Esophagus squamous epithelium (tissue), 5 donors: ENCODE measurements at regions not wholly inside any gene's neighbourhood (a gene's known extent, or its start where the extent isn't known, plus 50 kb on each side); places are given as distances from the start of the nearest gene placed in this dataset.

ENCODE experiments used
- DNase-seq: peaks from one replicate; lab custom pipeline; 2025; lab: John Stamatoyannopoulos, UW
- H3K27ac ChIP-seq, 4 donors: fragments of 200-600 bp; sonication (generic); one replicate each; pipeline ENCODE4 v1.5.1; 2016 to 2019; ENCODE audit warnings: mild to moderate bottlenecking in 1 of 4
- H3K27me3 ChIP-seq, 4 donors: fragments of 200-600 bp; sonication (generic); 1 replicate in 3 of 4; 2 replicates in 1 of 4; pipeline versions ENCODE4 v1.5.1 to v1.6.0; 2017 to 2021; ENCODE audit warnings: antibody characterized with exemption in 1 of 4
- H3K36me3 ChIP-seq, 3 donors: fragments of 200-600 bp; sonication (generic); one replicate each; pipeline ENCODE4 v1.5.1; 2016 to 2019
- H3K4me1 ChIP-seq, 3 donors: fragments of 200-600 bp; sonication (generic); one replicate each; pipeline ENCODE4 v1.5.1; 2017 to 2019
- H3K4me3 ChIP-seq, 4 donors: fragments of 200-600 bp; sonication (generic); 1 replicate in 3 of 4; 2 replicates in 1 of 4; pipeline ENCODE4 v1.5.1; 2016 to 2019; ENCODE audit warnings: mild to moderate bottlenecking in 2 of 4, moderate library complexity in 1 of 4
- H3K9me3 ChIP-seq, 3 donors: fragments of 200-600 bp; sonication (generic); one replicate each; pipeline ENCODE4 v1.5.1; 2016 to 2019
- CTCF ChIP-seq, 6 experiments: fragments of 450-650 bp in 4 of 6; fragments of 200-600 bp in 2 of 6; sonication (generic) in 2 of 6; IDR thresholded peaks; one replicate each; pipeline ENCODE4 v1.5.1; 2016 to 2019; ENCODE audit warnings: antibody characterized with exemption in 6 of 6, mild to moderate bottlenecking in 4 of 6, moderate library complexity in 4 of 6
- POLR2A ChIP-seq, 4 donors: fragments of 450-650 bp; IDR thresholded peaks; one replicate each; pipeline ENCODE4 v1.6.1; 2017; ENCODE audit warnings: antibody characterized with exemption in 4 of 4, mild to moderate bottlenecking in 4 of 4, moderate library complexity in 3 of 4
- WGBS, 2 donors: methylation state at CpG; one replicate each; pipeline ENCODE4 v1.1.5; 2018; 5-methylcytosine and 5-hydroxymethylcytosine counted together
- intact Hi-C: fragments of 100-400 bp; cut with DNase I; formaldehyde crosslinking; loops from one replicate; pipeline ENCODE4 v1.15.0; 2022
- donor health status: DM: yes; HTN: yes; CAD: no.

GRCh38 chr6:17013701-17014100 lies 88.1 kb upstream of the STMND1 start:
- H3K9me3 ChIP-seq: no peaks in the 10 kb centered on the region
- no peak for DNase-seq

GRCh38 chr6:17012421-17013225 lies 89.2 kb upstream of the STMND1 start:
- Histone ChIP-seq H3K36me3 (no peaks in the 10 kb centered on the region), H3K27ac (peak overlapping the region; percentile 23 to 75 (median 72)), H3K4me3 (peak overlapping the region in 1 of 4 donors; percentile 14), H3K27me3 (no peaks in the 10 kb centered on the region), H3K4me1 (peaks cover 0 to 9% (median 0%) of the 10 kb centered on the region in 3 donors), H3K9me3 (peaks cover 0 to 3% (median 0%) of the 10 kb centered on the region in 3 donors)
- intact Hi-C loops: no loop called here
- DNase-seq: no peak
- WGBS, 2 donors: 59 to 64% methylated on average over 12 of the region's 12 CpGs
- no peak for TF ChIP-seq CTCF (IDR thresholded peaks at IDR 0.05)
- no peak for TF ChIP-seq POLR2A (IDR thresholded peaks at IDR 0.05)

More at GRCh38 chr6:17013701-17014100, 88.1 kb upstream of the STMND1 start:
- no peaks in the 10 kb centered on the region for H3K27me3 ChIP-seq
- WGBS, 2 donors: 65 to 82% methylated on average over 4 of the region's 4 CpGs
- peak overlapping the region in 2 of 4 donors; percentile 71 to 75 for H3K27ac ChIP-seq
- no peak overlapping the region for H3K4me3 ChIP-seq
- no peak for TF ChIP-seq CTCF (IDR thresholded peaks at IDR 0.05)
- no peak for TF ChIP-seq POLR2A (IDR thresholded peaks at IDR 0.05)
- no peaks in the 10 kb centered on the region for H3K36me3 ChIP-seq
- intact Hi-C loops: no loop called here
- peaks cover 0 to 9% (median 0%) of the 10 kb centered on the region in 3 donors for H3K4me1 ChIP-seq

DNA sequence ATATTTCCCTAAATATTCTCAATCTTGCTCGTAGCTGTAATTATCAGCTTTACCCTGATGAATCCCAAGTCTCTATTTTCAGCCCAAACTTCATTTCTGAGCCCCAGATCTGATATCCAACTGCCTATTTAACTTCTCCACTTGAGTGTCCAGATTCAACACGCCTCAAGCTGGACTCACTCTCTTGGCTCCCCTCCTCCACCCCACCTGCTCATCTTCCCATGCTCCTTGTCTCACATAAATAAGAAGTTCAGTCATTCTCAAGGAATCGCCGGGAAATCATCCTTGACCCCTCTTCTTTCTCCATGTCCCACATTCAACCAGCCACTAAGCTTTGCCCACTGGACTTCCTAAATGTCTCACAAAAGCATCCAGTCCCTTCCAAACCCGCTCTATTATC lies 89.9 kb upstream of the STMND1 start:
- WGBS, 2 donors: 82 to 85% methylated on average over 5 of the region's 5 CpGs
- Histone ChIP-seq H3K4me3 (no peak overlapping the region), H3K36me3 (no peaks in the 10 kb centered on the region), H3K27ac (peak overlapping the region in 3 of 4 donors; percentile 53 to 69 (median 59)), H3K27me3 (no peaks in the 10 kb centered on the region), H3K9me3 (peaks cover 0 to 3% (median 0%) of the 10 kb centered on the region in 3 donors), H3K4me1 (peaks cover 0 to 9% (median 0%) of the 10 kb centered on the region in 3 donors)
- no peak for TF ChIP-seq POLR2A (IDR thresholded peaks at IDR 0.05)
- no peak for TF ChIP-seq CTCF (IDR thresholded peaks at IDR 0.05)
- no peak for DNase-seq
- intact Hi-C loops: no loop called here

GRCh38 chr6:17007749-17008148 lies 94.1 kb upstream of the STMND1 start:
- 93 to 99% methylated on average over 4 of the region's 4 CpGs for WGBS, 2 donors
- no peak for DNase-seq
- H3K27ac ChIP-seq: no peak overlapping the region
- intact Hi-C loops: no loop called here
- H3K4me3 ChIP-seq: no peak overlapping the region
- no peaks in the 10 kb centered on the region for H3K4me1 ChIP-seq
- H3K9me3 ChIP-seq: peaks cover 0 to 3% (median 0%) of the 10 kb centered on the region in 3 donors
- no peak for TF ChIP-seq POLR2A (IDR thresholded peaks at IDR 0.05)
- TF ChIP-seq CTCF (IDR thresholded peaks at IDR 0.05): no peak
- no peaks in the 10 kb centered on the region for H3K27me3 ChIP-seq
- no peaks in the 10 kb centered on the region for H3K36me3 ChIP-seq

DNA sequence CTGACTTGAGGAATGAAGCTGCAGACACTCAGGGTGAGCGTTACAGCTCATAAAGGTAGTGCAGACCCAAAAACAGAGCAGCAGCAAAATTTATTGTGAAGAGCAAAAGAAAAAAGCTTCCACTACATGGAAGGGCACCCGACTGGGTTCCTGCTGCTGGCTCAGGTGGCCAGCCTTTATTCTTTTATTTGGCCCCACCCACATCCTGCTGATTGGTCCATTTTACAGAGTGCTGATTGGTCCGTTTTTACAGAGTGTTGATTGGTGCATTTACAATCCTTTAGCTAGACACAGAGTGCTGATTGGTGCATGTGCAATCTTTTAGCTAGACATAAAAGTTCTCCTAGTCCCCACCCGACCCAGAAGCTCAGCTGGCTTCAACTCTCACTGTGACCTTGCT lies 95.3 kb upstream of the STMND1 start:
- WGBS, 2 donors: 78 to 79% methylated on average over 4 of the region's 4 CpGs
- Histone ChIP-seq H3K27ac (no peak overlapping the region), H3K36me3 (no peaks in the 10 kb centered on the region), H3K4me3 (no peak overlapping the region), H3K4me1 (no peaks in the 10 kb centered on the region), H3K9me3 (peaks cover 0 to 3% (median 0%) of the 10 kb centered on the region in 3 donors), H3K27me3 (no peaks in the 10 kb centered on the region)
- no peak for TF ChIP-seq CTCF (IDR thresholded peaks at IDR 0.05)
- no peak for TF ChIP-seq POLR2A (IDR thresholded peaks at IDR 0.05)
- intact Hi-C loops: no loop called here
- DNase-seq: no peak
